ENCODE measurements at regions not wholly inside any gene's neighbourhood (a gene's known extent, or its start where the extent isn't known, plus 50 kb on each side); places are given as distances from the start of the nearest gene placed in this dataset.
A peak's percentile ranks its signal among the peaks of the same experiment; 100 is the strongest.

DNA sequence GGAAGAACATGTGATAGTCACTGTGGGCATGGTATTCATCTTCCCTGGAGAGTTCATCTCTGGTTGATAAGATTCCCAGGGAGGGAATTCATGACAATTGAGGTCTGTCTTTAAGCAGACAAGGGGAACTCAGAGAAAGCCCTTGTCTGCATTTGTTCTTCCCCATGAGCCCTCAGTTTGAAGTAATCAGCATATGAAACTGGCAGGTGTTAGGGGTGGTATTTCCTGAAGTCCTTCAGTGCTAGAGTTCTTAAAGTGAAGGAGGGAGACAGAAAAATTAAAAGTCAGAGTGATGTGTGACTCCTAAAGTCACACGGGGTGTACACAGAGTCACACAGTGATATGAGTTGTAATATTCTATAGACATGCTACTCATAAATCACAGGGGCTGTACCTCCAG, 60.6 kb upstream of the SYK start:
- H3K4me1 ChIP-seq (ENCODE audit: control insufficient read depth in 2 of 3, insufficient read depth in 2 of 3, low read depth in 1 of 3, low read length in 3 of 3): no peaks in the 10 kb centered on the region
- H3K27ac ChIP-seq (ENCODE audit: low read depth in 2 of 2, low read length in 2 of 2): no peak overlapping the region
- no peak overlapping the region for H3K9ac ChIP-seq (ENCODE audit: low read length in 3 of 3)
- no peak for DNase-seq
- H3K36me3 ChIP-seq (ENCODE audit: control insufficient read depth in 2 of 3, insufficient read depth in 3 of 3, low read length in 3 of 3): no peaks in the 10 kb centered on the region
- H3K9me3 ChIP-seq (ENCODE audit: control insufficient read depth in 2 of 3, insufficient read depth in 1 of 3, low read length in 3 of 3): peaks cover 0 to 3% (median 0%) of the 10 kb centered on the region in 3 donors
- H3K4me3 ChIP-seq (ENCODE audit: low read length in 3 of 3): no peak overlapping the region
- FAIRE-seq: no peak
- H3K27me3 ChIP-seq (ENCODE audit: control insufficient read depth, insufficient read depth, low read length): no peaks in the 10 kb centered on the region
- intact Hi-C loops (cut with DNase I): no loop called here
- TF ChIP-seq, protein P1, sequence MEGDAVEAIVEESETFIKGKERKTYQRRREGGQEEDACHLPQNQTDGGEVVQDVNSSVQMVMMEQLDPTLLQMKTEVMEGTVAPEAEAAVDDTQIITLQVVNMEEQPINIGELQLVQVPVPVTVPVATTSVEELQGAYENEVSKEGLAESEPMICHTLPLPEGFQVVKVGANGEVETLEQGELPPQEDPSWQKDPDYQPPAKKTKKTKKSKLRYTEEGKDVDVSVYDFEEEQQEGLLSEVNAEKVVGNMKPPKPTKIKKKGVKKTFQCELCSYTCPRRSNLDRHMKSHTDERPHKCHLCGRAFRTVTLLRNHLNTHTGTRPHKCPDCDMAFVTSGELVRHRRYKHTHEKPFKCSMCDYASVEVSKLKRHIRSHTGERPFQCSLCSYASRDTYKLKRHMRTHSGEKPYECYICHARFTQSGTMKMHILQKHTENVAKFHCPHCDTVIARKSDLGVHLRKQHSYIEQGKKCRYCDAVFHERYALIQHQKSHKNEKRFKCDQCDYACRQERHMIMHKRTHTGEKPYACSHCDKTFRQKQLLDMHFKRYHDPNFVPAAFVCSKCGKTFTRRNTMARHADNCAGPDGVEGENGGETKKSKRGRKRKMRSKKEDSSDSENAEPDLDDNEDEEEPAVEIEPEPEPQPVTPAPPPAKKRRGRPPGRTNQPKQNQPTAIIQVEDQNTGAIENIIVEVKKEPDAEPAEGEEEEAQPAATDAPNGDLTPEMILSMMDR (IDR thresholded peaks at IDR 0.05; ENCODE audit: borderline replicate concordance, extremely low read depth, insufficient read depth): no peak

DNA sequence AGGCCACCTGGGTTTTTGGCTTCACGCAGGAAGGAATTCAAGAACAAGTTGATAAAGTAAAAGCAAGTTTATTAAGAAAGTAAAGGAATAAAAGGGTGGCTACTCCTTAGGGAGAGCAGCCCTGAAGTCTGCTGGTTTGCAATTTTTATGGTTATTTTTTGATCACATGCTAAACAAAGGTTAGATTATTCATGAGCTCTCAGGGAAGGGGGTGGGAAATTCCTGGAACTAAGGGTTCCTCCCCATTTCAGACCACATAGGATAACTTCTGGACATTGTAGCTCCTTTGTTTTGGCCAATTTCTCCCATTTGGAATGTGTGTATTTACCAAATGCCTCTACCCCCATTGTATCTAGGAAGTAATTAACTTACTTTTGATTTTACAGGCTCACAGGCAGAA, 63.9 kb upstream of the SYK start:
- DNase-seq: no peak
- intact Hi-C loops (cut with DNase I): no loop called here
- H3K36me3 ChIP-seq (ENCODE audit: control insufficient read depth in 2 of 3, insufficient read depth in 3 of 3, low read length in 3 of 3): no peaks in the 10 kb centered on the region
- no peaks in the 10 kb centered on the region for H3K27me3 ChIP-seq (ENCODE audit: control insufficient read depth, insufficient read depth, low read length)
- H3K4me3 ChIP-seq (ENCODE audit: low read length in 3 of 3): no peak overlapping the region
- no peak overlapping the region for H3K9ac ChIP-seq (ENCODE audit: low read length in 3 of 3)
- H3K4me1 ChIP-seq (ENCODE audit: control insufficient read depth in 2 of 3, insufficient read depth in 2 of 3, low read depth in 1 of 3, low read length in 3 of 3): no peaks in the 10 kb centered on the region
- FAIRE-seq: no peak
- TF ChIP-seq, protein P1 (IDR thresholded peaks at IDR 0.05; ENCODE audit: borderline replicate concordance, extremely low read depth, insufficient read depth): no peak
- H3K27ac ChIP-seq (ENCODE audit: low read depth in 2 of 2, low read length in 2 of 2): no peak overlapping the region
- peaks cover 0 to 3% (median 0%) of the 10 kb centered on the region in 3 donors for H3K9me3 ChIP-seq (ENCODE audit: control insufficient read depth in 2 of 3, insufficient read depth in 1 of 3, low read length in 3 of 3)

DNA sequence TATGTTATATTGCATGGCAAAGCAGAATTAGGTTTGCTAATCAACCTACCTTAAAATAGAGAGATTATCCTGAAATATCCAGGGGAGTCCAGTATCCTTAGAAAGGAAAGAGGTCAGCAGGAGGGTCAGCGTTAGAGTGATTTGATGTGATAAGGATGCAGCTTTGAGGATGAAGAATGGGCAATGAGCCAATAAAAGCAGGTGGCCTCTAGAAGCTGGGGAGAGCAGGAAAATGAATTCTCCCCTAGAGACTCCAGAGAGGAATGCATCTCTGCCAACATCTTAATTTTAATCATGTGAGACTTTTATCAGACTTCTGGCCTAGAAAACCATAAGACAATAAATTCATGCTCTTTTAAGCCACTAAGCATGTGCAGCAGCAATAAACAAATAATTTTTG, 65.7 kb upstream of the SYK start:
- TF ChIP-seq, protein P1 (IDR thresholded peaks at IDR 0.05; ENCODE audit: borderline replicate concordance, extremely low read depth, insufficient read depth): no peak
- H3K9ac ChIP-seq (ENCODE audit: low read length in 3 of 3): no peak overlapping the region
- H3K27ac ChIP-seq (ENCODE audit: low read depth in 2 of 2, low read length in 2 of 2): no peak overlapping the region
- DNase-seq: peak in 1 of 5 donors; percentile 20
- H3K36me3 ChIP-seq (ENCODE audit: control insufficient read depth in 2 of 3, insufficient read depth in 3 of 3, low read length in 3 of 3): no peaks in the 10 kb centered on the region
- FAIRE-seq: no peak
- H3K27me3 ChIP-seq (ENCODE audit: control insufficient read depth, insufficient read depth, low read length): no peaks in the 10 kb centered on the region
- peaks cover 0 to 3% (median 0%) of the 10 kb centered on the region in 3 donors for H3K9me3 ChIP-seq (ENCODE audit: control insufficient read depth in 2 of 3, insufficient read depth in 1 of 3, low read length in 3 of 3)
- intact Hi-C loops (cut with DNase I): no loop called here
- no peaks in the 10 kb centered on the region for H3K4me1 ChIP-seq (ENCODE audit: control insufficient read depth in 2 of 3, insufficient read depth in 2 of 3, low read depth in 1 of 3, low read length in 3 of 3)
- no peak overlapping the region for H3K4me3 ChIP-seq (ENCODE audit: low read length in 3 of 3)

DNA sequence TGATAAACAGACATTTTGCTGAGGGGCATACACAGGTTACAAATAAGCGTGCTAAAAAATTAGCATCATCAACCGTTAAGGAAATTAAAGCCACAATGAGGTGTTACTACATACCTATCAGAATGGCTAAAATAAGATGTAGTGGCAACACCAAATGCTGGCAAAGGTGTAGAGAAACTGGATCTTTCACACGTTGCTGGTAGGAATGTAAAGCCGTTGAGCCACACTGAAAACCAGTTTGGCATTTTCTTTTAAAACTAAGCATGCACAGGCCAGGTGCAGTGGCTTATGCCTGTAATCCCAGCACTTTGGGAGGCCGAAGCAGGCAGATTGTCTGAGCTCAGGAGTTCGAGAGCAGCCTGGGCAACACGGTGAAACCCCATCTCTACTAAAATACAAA, 67.0 kb upstream of the SYK start:
- no peaks in the 10 kb centered on the region for H3K27me3 ChIP-seq (ENCODE audit: control insufficient read depth, insufficient read depth, low read length)
- no peaks in the 10 kb centered on the region for H3K9me3 ChIP-seq (ENCODE audit: control insufficient read depth in 2 of 3, insufficient read depth in 1 of 3, low read length in 3 of 3)
- H3K36me3 ChIP-seq (ENCODE audit: control insufficient read depth in 2 of 3, insufficient read depth in 3 of 3, low read length in 3 of 3): no peaks in the 10 kb centered on the region
- TF ChIP-seq, protein P1 (IDR thresholded peaks at IDR 0.05; ENCODE audit: borderline replicate concordance, extremely low read depth, insufficient read depth): no peak
- FAIRE-seq (no peak), DNase-seq (no peak)
- H3K27ac ChIP-seq (ENCODE audit: low read depth in 2 of 2, low read length in 2 of 2): no peak overlapping the region
- H3K4me3 ChIP-seq (ENCODE audit: low read length in 3 of 3): no peak overlapping the region
- no peak overlapping the region for H3K9ac ChIP-seq (ENCODE audit: low read length in 3 of 3)
- intact Hi-C loops (cut with DNase I): no loop called here
- H3K4me1 ChIP-seq (ENCODE audit: control insufficient read depth in 2 of 3, insufficient read depth in 2 of 3, low read depth in 1 of 3, low read length in 3 of 3): no peaks in the 10 kb centered on the region
